GM21717 (cell line): ENCODE measurements at regions not wholly inside any gene's neighbourhood (a gene's known extent, or its start where the extent isn't known, plus 50 kb on each side); places are given as distances from the start of the nearest gene placed in this dataset.

Experiments used
- ATAC-seq: cut with Tn5 transposase; IDR thresholded peaks from one replicate; pipeline ENCODE4 v1.9.1; 2021; ENCODE audit warnings: mild to moderate bottlenecking, moderate library complexity; ENCODE audit not compliant: unreplicated experiment

DNA sequence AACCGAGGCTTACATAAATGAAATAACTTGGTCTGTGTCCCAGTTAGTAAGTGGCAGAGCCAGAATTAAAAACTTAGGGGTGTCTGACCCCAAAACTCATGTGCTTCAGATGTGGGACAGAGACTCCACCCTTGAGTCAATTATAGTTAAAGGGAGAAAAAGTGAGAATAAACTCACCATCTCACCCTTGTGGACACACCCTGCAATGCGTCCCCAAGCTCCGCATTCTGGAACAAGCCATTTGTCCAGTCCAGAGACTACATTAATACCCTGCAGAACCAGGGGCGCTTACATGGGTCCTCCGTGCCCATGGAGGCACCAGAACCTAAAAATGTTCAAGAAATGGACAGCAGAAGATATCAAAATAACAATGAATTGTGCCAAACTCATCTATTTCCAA lies 207.0 kb upstream of the ZNF507 start:
- no peak for ATAC-seq

GRCh38 chr19:32141840-32142511 lies 203.4 kb upstream of the ZNF507 start:
- no peak for ATAC-seq

GRCh38 chr19:32146664-32147063 lies 198.7 kb upstream of the ZNF507 start:
- no peak for ATAC-seq

DNA sequence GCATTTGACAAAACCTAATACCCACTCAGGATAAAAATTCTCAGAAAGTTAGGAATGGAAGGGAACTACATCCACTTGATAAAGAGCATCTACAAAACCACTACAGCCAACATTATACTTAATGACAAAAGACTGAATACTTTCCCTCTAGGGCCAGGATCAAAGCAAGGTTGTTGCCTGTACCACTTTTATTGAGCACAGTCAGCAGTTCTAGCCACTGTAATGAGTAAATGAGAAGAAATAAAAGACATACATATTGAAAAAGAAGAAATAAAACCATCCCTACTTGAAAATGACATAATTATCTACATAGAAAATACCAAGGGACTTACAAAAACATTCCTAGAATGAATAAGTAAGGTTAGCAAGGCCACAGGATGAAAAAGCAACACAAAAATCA lies 194.8 kb upstream of the ZNF507 start:
- ATAC-seq = no peak

DNA sequence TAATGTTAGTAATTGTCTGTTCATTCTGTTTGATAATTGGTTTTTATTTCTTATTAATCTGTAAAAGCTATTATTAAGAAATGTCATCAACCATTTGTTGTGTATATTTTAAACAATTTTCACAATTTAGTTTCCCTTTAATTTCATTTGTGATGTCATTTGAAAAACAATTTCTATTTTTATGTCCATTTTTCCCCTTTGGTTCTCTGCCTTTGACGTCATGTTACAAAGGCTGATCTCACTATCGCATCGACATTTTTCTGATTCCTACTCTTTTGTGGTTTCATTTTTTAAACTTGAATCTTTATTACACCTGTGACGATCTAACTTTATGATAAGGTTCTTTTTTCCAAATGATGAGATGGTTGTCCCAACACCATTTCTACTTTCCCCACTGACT lies 191.0 kb upstream of the ZNF507 start:
- ATAC-seq = no peak

- no peak for ATAC-seq
These were observed 180.9 kb upstream of the ZNF507 start for GRCh38 chr19:32164384-32164992.

GRCh38 chr19:32165141-32165540 lies 180.3 kb upstream of the ZNF507 start:
- ATAC-seq = no peak

- no peak for ATAC-seq
These were observed 179.7 kb upstream of the ZNF507 start for GRCh38 chr19:32165750-32166149.

DNA sequence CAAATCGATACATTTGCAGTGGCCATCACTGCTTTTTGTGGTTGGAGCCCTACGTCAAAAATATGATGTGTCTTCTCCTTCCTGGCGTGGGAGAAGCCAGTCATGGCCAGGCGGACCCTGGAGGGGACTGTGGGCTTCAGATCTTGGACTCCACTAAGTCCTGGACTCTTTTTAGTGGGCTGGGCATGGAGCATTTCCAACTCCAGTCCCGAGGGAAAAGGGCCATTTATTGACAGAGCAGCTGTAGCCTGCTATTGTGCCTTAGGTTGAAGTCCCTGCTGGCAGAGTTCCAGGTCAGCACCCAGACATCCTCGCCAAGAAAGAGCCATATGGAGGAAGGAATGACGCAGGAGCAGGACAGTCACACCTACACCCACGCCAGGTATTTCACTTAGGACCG lies 179.2 kb upstream of the ZNF507 start:
- no peak for ATAC-seq

GRCh38 chr19:32168111-32168510 lies 177.3 kb upstream of the ZNF507 start:
- no peak for ATAC-seq

DNA sequence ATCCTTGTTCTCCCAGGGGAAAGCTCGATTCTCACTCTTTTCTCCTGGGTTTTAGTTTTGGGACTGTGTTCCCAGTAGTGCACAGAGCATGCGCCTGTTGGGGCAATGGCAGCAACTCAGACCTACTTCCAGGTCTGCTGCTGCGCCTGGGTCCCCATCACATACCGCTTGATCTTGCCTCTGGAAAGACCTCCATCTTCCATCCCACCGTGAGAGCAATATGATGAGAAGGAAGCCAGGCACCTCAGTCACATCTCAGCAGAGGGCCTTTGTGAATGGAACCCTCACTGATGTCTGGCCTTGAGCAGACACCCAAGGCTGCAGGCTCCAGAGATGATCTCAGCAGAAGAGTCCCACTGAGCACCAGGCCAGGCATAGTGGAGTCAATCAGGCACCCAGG lies 176.8 kb upstream of the ZNF507 start:
- no peak for ATAC-seq

- no peak for ATAC-seq
These were observed 173.7 kb upstream of the ZNF507 start for GRCh38 chr19:32171719-32172151.

DNA sequence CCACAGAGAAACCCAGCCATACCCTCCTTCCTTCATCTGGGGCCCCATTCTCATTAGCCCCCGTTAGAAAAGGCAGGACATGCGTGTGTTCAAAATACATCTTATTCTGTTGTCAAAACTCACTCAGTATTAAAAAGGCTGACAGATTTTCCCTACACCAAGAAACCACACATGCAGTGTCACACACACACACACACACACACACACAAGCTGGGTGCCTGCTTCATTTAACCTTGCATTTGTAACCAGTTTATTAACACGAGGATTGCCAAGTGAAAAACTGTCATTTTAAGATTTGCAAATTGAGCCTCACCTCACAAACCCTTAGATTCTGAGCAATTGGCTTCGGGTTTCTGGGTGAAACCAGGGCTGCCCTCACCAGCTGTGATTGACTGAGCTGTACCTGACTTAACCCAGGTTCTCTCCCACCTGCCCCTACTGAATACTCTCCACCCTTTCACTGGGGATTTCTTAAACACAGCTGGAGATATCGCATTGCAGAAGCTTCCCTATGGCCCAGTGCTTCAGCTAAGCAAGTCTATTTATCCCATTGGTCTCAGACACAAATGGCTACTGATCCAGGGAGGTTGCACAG lies 172.7 kb upstream of the ZNF507 start:
- no peak for ATAC-seq

- no peak for ATAC-seq
These were observed 171.6 kb upstream of the ZNF507 start for GRCh38 chr19:32173836-32174235.

DNA sequence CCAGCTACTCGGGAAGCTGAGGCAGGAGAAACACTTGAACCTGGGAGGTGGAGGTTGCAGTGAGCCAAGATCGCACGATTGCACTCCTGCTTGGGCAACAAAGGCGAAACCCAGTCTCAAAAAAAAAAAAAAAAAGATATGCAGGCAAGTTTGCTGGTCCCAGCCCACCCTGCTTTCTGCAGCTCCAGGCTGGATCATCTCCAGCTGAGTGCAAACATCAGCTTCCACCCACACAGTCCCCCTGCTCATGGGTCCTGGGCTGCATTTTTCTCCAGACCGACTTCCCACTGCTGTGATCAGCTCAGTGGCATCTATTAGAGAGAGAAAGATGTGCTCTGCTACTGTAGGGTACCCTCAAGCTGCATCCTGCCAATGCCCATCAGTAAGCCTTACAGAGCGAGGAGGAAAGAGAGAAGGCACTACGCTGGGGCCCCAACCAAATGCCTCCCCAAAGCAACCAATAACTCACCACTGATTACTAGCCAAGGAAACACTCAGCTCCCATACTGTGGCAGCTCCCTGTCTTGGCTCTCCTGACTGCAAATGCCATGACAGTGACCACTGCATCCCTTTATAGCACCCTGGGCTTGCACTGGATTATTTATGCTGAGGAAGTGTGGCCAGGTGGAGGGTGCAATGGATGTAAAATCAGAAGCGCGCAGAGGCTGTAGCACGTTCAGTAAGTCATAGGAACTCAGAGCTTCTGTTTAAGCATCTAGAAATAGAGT lies 170.9 kb upstream of the ZNF507 start:
- ATAC-seq = no peak

- ATAC-seq = no peak
These were observed 168.8 kb upstream of the ZNF507 start for GRCh38 chr19:32176591-32176990.

- ATAC-seq = no peak
These were observed 167.7 kb upstream of the ZNF507 start for GRCh38 chr19:32177686-32178085.

DNA sequence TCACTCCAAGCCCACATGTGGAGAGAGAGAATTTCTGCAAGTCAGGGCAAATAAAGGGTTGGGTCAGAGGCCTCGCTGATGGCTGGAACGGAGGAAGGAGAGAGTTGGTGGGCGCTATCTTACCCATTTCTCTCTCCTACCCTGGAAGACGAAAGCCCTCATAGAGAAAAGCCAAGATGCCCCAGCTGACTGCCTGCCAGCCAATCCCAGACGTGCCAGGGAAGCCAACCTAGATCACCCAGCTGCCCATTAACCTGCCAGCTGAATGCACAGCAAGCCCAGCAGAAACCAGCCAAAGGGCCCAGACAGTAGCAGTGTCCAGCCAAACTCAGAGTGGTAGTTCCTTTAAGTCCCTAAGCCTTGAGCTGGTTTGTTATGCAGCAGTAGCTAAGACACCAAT lies 167.0 kb upstream of the ZNF507 start:
- no peak for ATAC-seq

DNA sequence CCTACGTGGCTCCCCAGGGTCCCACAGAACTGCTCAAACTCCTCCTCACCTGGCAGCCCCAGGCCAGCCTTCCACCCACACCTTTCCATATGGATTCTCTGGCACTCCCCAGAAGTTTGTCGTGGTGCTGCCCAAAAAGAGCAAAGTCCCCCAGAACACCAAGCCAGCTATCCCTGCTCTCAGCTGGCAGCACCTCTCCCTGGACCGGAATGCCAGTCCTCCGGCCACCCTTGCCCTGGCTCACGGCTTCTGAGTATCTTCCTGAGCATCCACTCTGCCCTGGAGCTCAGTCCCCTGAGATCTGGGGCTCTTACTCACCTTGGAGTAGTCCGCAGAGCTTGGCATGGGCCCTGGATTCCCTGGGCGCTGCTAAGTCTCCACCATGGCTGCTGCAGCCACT lies 166.5 kb upstream of the ZNF507 start:
- ATAC-seq = no peak

DNA sequence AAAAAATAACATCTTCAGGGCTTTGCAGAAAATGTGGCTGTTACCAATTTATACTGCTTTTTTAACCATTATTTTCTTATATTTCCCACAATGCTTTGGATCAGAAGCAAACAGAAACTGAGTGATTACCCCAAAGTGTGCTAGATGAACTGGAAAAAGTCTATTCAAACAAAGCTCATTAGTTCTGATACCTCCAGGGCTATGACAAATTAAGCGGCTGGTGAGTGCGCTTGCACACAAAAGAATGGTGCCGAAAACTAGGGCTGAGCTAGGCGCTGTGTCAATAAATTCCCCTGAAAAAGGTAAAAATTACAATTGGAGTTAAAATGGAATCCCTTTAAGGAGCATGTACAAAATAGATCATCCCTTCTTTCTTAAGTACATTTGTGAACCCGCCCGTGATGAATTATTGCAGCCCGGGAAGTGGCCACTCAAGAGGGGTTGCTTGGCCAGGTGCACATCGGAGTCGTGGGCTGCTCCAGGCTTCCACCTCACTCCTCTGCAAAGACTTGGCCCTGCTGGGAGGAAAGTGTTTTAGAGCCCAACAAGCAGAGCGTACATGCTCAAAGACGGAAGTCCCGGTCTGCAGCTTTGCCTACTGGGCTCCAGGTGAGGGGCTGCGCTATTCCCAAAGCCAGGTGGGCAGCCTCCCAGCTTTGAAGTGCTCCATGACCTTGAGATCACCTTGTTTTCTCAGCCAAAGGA lies 164.0 kb upstream of the ZNF507 start:
- ATAC-seq = no peak
